Left hindlimb (tissue), 1 donor: ENCODE measurements at regions not wholly inside any gene's neighbourhood (a gene's known extent, or its start where the extent isn't known, plus 50 kb on each side); places are given as distances from the start of the nearest gene placed in this dataset.
"Not testable (repeated sequence)": the region's sequence is repeated elsewhere in the genome, so short reads cannot be mapped to it uniquely, and the experiment has no call there.

Source experiments
- DNase-seq: peaks from one replicate; pipeline ENCODE4 v3.0.0-alpha.2; 2018

DNA sequence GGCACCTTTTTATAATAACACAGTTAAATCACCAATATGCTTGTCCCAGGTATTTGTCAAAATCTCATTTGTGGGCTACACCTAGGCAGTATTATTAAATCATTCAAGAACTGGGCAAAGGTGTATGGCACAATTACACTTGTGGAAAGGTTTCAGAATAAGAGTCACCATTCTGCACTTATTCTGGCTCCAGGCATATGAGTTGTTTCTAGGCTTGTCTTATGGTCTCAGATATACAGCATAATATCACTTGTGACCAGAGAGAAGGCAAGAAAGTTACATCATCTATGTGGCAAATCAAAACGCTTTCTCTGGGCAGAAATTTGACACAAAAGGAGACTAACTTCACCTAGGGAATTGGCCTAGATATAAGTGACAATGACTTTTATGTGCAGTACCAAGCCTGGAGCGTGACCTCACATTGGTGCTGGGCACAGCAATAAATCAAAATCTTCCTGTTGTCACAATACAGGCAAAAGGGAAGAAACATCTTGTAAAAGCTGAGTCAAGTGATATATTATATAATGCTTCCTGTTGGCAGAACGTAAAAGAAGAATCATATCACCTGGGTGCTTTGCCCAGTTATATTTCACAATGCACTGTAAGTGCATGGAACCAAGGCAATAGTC is 959.9 kb upstream of the AMELY start:
- no peak for DNase-seq

DNA sequence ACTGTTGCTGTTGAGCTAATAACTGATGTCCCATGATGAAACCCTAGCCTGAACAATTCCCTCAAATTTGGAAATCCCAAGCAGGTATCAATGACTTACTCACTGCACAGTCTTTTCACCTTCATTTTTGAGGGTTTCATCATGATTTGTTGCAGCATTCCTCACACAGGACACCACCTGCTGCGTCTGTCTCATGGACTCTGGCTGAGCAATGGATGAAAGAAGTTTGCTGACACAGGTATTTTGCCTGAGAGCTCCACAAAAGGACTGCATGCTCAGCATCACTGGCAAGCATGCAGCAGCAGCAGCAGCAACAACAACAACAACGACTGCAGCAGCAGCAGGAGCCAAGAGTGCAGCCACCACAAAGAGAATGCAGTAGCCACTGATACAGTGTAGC is 955.4 kb upstream of the AMELY start:
- DNase-seq = no peak

DNA sequence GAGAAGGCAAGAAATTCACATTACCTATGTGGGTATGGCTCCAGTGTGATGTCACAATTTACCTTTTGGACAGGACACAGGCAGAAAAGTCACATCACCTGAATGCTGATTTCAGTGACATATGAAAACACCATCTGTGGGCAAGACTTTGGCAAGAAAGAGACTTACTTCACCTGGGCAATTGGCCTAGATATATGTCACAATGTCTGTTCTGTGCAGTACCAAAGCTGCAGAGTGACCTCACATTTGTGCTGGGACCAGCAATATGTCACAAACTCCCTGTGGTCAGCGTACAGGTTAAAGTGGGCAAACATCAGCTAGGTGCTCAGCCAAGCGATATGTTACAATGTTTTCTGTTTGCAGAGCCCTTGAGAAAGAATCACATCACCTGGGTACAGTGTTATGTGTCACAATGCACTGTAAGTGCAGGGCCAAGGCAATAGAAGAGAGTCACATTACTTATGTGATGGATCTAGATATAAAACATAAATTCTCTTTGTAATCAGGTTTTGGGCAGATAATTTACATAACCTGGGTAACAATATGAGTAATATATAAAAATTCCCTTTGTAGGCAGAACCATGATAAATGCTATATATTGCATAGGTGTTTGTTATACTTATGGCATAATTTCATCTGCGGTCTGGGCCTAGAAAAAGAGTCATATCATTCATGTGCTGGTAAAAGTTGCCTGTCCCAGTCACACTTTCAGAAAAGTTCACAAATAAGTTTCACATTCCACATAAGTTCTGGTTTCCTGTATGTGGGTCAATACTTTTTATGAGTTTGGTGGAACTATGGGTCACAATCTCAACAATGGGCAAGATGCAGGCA is 949.4 kb upstream of the AMELY start:
- DNase-seq = no peak

GRCh38 chrY:7850191-7850590 is 938.6 kb upstream of the AMELY start:
- DNase-seq = no peak

DNA sequence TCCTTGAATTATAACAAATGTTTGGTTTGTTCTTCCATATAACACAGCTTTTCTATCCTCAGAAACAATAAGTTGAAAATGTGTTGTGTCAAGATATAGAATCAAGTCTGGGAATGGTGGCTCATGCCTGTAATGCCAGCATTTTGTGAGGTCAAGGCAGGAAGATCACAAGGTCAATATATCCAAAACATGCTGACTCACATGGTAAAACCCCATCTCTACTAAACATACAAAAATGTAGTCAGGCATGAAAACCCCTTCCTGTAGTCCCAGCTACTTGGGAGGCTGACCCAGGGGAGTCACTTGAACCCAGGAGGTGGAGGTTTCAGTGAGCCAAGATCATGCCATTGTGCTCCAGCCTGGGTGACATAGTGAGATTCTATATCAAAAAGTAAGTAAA is 934.2 kb upstream of the AMELY start:
- DNase-seq = no peak

DNA sequence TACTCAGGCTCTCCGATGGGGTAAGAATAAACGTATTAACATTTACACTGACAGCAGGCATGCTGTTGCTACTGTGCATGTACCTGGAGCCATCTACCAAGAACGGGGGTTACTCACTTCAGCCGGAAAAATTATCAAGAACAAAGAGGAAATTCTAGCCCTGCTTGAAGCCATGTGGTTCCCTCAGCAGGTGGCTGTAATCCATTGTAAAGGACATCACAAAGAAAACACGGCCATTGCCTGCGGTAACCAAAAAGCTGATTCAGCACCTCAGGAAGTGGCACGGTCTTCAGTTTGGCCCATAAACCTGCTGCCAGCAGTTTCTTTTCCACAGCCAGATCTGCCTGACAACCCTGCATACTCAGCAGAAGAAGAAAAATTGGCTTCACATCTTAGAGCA is 925.5 kb upstream of the AMELY start:
- DNase-seq = no peak

DNA sequence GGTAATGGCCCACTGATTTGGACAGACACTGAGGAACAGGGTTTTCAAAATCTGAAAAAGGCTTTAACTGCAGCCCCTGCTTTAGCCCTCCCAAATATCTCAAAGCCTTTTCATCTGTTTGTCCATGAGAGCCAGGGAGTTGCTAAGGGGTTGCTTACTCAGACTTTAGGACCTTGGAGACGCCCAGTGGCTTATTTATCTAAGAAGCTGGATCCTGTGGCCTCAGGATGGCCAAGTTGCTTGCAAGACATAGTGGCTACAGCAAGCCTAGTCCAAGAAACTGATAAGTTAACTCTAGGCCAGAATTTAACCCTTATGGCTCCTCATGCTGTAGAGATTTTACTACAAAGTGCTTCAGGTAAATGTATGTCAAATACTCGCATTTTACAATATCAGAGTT is 924.8 kb upstream of the AMELY start:
- no peak for DNase-seq

DNA sequence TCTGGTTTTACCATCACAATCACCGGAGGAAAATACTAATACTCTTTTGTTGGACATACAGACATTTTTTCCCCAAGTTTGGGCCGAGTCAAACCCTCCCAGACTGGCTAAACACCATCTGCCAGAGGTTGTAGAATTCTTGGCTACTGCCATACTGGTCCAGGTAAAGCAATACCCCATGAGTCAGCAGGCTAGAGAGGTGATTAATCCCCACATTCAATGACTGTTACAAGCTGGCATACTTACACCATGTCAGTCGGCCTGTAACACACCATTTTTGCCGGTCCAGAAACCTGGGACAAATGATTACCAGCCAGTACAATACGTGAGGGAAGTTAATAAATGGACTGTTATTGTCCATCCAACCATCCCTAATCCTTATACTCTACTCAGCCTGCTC is 923.9 kb upstream of the AMELY start:
- DNase-seq = no peak

- no peak for DNase-seq
These were observed 922.7 kb upstream of the AMELY start for GRCh38 chrY:7834284-7834683.

DNA sequence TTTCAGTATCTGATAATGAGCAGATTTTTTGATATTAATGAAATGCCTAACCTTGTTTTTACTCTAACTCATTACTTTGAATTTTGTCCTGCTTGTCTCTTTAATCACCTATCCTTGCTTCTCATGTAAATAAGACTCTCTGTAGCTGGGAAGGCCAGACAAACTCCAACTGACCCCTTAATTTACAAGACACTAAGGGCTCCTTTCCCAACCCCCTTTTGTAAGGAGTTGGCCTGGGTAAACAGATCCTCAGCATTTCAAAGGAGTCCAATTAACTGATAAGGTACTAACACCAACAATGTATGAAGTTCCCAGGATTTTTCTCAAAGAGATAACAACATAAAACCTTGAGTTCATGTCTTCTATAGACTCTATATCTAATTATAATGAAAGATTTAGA is 919.3 kb upstream of the AMELY start:
- DNase-seq = not testable (repeated sequence)

GRCh38 chrY:7826533-7826932 is 915.0 kb upstream of the AMELY start:
- no peak for DNase-seq

GRCh38 chrY:7825874-7826273 is 914.3 kb upstream of the AMELY start:
- DNase-seq = no peak

- no peak for DNase-seq
These were observed 909.9 kb upstream of the AMELY start for GRCh38 chrY:7821295-7822035.

DNA sequence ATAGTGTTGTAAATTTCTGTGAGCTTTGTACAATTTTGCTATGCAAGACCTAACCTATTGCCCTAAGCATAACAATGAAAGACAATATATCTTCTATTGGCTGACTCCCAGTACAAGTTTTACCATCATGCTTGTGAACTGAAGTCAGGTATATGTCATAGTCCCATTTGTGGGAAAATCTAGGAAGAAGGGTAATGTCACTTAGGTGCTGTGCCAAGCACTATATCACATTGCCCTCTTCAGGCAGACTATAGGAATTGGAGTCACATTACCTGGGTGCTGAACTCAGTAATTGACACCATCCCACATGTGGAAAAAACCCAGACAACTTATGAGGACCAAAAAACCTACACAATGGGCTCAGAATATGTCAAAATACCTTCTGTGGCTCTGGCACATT is 907.4 kb upstream of the AMELY start:
- DNase-seq = no peak

- DNase-seq = no peak
These were observed 905.0 kb upstream of the AMELY start for GRCh38 chrY:7816567-7816966.

GRCh38 chrY:7815921-7816320 is 904.4 kb upstream of the AMELY start:
- no peak for DNase-seq

DNA sequence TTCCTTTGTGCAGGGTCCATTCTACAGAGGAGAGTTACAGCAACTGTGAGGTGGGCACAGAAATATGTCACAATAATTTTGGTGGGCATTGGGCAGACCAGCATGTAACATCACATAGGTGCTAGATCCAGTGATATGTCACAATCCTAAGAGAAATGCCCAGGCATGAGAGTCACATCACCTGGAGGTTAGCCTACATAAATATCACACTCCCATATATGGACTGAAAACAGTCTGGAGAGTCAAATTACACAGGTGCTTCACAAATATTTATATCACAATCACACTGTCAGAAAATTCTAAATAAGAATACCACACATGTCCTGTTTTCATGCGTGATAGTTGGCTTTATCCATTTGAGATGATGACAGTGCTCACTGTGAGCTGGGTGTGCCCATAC is 903.7 kb upstream of the AMELY start:
- no peak for DNase-seq

- DNase-seq = no peak
These were observed 902.8 kb upstream of the AMELY start for GRCh38 chrY:7814361-7814760.

DNA sequence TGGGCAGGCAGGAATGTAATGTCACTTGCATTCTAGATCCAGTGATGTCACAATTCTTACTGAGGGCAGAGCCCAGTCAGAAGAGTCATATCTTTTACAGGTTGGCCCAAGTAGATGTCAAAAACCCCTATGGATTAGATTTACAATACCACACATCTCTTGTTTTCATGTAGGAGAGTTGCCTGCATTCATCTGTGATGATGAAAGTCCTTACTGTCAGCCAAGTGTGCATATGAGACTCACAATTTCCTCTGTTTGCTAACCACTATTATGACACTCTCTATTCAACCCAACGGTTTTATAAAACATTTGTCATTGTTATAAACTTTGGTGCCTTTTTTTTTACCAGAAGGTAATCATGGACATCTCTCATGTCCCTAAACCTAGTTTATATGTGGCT is 898.8 kb upstream of the AMELY start:
- DNase-seq = no peak

GRCh38 chrY:7807516-7807870 is 895.9 kb upstream of the AMELY start:
- DNase-seq = no peak

DNA sequence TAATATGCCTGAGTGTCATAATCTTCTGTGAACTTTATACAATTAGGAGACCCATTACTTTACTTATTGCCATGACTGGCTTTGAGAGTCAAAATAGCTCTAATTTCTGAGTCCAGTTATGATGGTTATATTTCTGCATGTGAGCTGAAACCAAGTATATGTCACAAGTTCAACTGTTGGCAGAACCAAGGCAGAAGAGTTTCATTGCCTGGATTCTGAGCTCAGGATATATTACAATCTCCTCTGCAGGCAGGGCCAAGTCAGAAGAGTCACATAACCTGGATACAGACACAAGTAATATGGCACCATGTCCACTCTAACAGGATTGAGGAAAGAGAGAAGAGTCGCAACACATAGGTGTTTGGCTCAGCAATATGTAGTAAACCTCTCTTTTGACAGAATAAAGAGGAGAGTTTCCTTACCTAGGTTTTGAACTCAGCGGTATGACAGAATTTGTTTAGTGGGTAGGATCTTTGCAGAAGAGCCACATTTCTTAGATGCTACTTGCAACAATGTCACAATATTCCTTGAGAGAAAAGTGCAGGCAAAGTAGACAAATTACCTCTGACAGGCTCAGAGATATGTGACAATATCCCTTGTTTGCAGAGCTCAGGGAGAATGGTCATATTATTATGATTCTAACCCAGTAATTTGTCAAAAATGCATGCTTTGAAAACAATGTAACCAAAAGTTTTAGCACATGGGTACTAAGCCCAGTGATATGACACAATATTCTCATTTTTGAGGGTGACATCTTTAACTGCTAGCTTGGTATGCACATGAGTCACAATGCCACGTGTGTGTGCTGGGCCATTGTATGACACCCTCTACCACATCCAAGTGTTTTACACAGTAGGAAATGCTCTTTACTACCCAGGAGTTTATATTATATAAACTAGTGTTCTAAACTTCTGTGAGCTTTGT is 895.3 kb upstream of the AMELY start:
- DNase-seq = no peak

DNA sequence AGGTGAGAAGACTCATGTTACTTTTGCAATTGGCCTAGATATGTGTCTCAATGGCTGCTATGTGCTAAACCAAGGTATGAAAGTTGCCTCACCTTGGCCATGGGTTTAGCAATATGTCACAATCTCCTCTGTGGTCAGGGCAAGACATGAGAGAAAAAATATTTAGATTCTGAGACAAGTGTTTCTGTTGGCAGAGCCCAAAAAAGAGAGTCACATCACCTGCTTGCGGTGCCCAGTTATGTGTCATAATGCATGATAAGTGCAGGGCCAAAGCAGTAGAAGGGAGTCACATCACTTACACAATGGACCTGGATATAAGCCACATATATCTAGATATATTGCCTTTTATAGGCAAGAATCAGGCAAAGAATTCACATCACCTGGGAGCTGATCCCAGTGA is 894.1 kb upstream of the AMELY start:
- DNase-seq = no peak

- DNase-seq = no peak
These were observed 892.2 kb upstream of the AMELY start for GRCh38 chrY:7803737-7804136.
